Cardiac fibroblast (primary cell): ENCODE measurements at regions not wholly inside any gene's neighbourhood (a gene's known extent, or its start where the extent isn't known, plus 50 kb on each side); places are given as distances from the start of the nearest gene placed in this dataset.

Experiments used
- DNase-seq, 2 donors: peaks; one replicate each; pipeline versions ENCODE4 v3.0.0 to v3.0.0-alpha.2; 2010; ENCODE audit warnings: low read depth in 2 of 2
- H3K4me3 ChIP-seq, 2 donors: replicated peaks in 1 of 2; 1 replicate in 1 of 2; 2 replicates in 1 of 2; pipeline ENCODE4 v1.5.1; 2011; ENCODE audit warnings: low read depth in 2 of 2, low read length in 2 of 2, mild to moderate bottlenecking in 2 of 2, moderate library complexity in 1 of 2
- TF ChIP-seq, protein P1 (sequence below): IDR thresholded peaks from one replicate; pipeline ENCODE4 v1.5.1; 2011; ENCODE audit warnings: low read depth, mild to moderate bottlenecking, low read length, inconsistent platforms

DNA sequence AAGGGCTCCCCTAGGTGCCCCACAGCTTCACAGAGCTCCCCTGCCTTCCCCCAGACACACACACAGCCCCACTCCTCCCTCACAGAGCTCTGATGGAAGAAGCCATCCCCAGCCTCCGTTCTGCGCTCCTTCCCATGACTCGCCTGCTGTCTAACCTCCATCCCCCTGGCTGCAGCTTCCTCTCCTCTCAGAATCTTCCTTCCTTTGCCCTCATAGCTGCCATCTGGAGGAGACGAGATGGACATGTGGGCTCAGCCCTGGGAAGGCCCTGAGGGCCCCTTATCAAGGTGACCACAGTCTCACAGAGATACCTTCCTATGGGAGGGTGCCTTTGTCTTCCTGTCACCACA, 94.3 kb downstream of the PCDH1 start:
- no peak for DNase-seq
- no peak overlapping the region for H3K4me3 ChIP-seq
- TF ChIP-seq, protein P1, sequence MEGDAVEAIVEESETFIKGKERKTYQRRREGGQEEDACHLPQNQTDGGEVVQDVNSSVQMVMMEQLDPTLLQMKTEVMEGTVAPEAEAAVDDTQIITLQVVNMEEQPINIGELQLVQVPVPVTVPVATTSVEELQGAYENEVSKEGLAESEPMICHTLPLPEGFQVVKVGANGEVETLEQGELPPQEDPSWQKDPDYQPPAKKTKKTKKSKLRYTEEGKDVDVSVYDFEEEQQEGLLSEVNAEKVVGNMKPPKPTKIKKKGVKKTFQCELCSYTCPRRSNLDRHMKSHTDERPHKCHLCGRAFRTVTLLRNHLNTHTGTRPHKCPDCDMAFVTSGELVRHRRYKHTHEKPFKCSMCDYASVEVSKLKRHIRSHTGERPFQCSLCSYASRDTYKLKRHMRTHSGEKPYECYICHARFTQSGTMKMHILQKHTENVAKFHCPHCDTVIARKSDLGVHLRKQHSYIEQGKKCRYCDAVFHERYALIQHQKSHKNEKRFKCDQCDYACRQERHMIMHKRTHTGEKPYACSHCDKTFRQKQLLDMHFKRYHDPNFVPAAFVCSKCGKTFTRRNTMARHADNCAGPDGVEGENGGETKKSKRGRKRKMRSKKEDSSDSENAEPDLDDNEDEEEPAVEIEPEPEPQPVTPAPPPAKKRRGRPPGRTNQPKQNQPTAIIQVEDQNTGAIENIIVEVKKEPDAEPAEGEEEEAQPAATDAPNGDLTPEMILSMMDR = no peak

- H3K4me3 ChIP-seq = no peak overlapping the region
- TF ChIP-seq, protein P1 = no peak
- no peak for DNase-seq
Measured at GRCh38 chr5:141783005-141783946, 94.9 kb downstream of the PCDH1 start.

- no peak for DNase-seq
- TF ChIP-seq, protein P1 = no peak
- H3K4me3 ChIP-seq = no peak overlapping the region
Measured at GRCh38 chr5:141781910-141782309, 96.3 kb downstream of the PCDH1 start.

GRCh38 chr5:141780952-141781781, 97.0 kb downstream of the PCDH1 start:
- no peak for DNase-seq
- H3K4me3 ChIP-seq = no peak overlapping the region
- TF ChIP-seq, protein P1 = no peak

DNA sequence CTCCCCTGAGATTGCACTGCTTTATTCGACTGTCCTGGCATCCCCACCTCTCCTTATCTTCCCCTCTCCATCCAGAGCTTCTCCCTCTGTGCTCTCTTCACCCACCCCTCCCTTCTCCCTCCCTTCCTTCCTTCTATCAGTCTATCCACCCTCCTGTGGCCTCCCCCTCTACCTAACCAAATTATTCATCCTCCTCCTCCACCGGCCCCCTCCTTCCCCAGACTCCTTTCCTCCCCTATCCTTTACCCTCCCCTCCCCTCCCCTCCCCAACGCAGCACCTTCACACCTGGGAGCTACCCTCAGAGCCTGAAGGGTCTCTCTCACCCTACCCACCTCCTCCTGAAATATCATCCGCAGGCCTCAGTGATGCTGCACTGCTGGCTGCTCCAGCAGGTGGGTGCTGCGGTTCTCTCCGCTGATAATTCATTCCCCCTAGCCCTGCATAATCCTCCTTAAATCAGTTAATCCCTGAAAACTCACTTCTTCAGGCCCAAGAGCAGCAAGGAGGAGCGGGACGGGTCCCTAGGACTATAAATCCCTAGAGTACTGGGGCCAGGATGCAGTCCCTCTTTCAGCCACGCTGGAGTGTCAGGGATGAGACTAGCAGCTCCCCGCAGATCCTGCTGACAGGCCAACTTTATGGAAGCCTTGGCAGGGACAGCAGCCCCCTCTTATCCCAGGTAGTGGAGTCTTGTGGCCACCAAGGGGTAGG, 97.8 kb downstream of the PCDH1 start:
- H3K4me3 ChIP-seq = no peak overlapping the region
- TF ChIP-seq, protein P1 = no peak
- no peak for DNase-seq

GRCh38 chr5:141779503-141779973, 97.5 kb upstream of the ARAP3 start:
- peak; percentile 7 to 45 for DNase-seq

More at GRCh38 chr5:141779503-141779973, 97.5 kb upstream of the ARAP3 start:
- TF ChIP-seq, protein P1 = no peak
- no peak overlapping the region for H3K4me3 ChIP-seq
